ENCODE measurements at regions not wholly inside any gene's neighbourhood (a gene's known extent, or its start where the extent isn't known, plus 50 kb on each side); places are given as distances from the start of the nearest gene placed in this dataset.

DNA sequence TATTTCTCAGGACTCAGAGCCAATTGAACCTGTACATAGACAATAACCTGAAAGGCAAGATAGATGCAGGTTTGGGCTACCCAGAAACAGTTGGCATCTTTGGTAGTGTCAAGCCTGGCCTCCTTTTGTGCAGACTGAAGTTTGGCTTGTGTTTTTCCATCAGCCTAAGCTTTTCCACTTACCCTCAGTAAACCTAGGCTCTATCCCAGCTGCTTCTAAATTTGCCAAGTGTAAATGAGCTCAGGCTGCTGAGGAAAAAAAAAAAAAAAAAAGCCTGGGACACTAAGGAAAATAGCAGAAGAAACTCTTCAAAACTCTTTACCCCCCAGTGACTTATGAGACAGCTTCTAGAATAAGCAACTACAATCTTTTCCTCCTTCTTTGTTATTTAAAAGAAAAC, 316.3 kb upstream of the SORCS1 start:
- no TSS peak for BruUV-seq (replicated peaks)
- DNase-seq (ENCODE audit: unreplicated experiment), result no peak
- no peaks in the 10 kb centered on the region for H3K4me1 Mint-ChIP-seq (ENCODE audit: insufficient read depth, unreplicated experiment)
- no peak overlapping the region for H3K4me3 Mint-ChIP-seq (ENCODE audit: unreplicated experiment)
- no peaks in the 10 kb centered on the region for H3K36me3 Mint-ChIP-seq (ENCODE audit: insufficient read depth, unreplicated experiment)
- H3K27me3 Mint-ChIP-seq (ENCODE audit: insufficient read depth, unreplicated experiment), result no peaks in the 10 kb centered on the region
- TF ChIP-seq, protein P1, sequence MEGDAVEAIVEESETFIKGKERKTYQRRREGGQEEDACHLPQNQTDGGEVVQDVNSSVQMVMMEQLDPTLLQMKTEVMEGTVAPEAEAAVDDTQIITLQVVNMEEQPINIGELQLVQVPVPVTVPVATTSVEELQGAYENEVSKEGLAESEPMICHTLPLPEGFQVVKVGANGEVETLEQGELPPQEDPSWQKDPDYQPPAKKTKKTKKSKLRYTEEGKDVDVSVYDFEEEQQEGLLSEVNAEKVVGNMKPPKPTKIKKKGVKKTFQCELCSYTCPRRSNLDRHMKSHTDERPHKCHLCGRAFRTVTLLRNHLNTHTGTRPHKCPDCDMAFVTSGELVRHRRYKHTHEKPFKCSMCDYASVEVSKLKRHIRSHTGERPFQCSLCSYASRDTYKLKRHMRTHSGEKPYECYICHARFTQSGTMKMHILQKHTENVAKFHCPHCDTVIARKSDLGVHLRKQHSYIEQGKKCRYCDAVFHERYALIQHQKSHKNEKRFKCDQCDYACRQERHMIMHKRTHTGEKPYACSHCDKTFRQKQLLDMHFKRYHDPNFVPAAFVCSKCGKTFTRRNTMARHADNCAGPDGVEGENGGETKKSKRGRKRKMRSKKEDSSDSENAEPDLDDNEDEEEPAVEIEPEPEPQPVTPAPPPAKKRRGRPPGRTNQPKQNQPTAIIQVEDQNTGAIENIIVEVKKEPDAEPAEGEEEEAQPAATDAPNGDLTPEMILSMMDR (IDR thresholded peaks at IDR 0.05; ENCODE audit: unreplicated experiment), result no peak
- no peaks in the 10 kb centered on the region for H3K9me3 Mint-ChIP-seq (ENCODE audit: unreplicated experiment)
- no peak overlapping the region for H3K27ac Mint-ChIP-seq (ENCODE audit: low read depth, unreplicated experiment)
- POLR2A ChIA-PET, result no interaction called here
- CTCF ChIA-PET, result no interaction called here
- intact Hi-C loops (cut with micrococcal nuclease), result no loop called here

DNA sequence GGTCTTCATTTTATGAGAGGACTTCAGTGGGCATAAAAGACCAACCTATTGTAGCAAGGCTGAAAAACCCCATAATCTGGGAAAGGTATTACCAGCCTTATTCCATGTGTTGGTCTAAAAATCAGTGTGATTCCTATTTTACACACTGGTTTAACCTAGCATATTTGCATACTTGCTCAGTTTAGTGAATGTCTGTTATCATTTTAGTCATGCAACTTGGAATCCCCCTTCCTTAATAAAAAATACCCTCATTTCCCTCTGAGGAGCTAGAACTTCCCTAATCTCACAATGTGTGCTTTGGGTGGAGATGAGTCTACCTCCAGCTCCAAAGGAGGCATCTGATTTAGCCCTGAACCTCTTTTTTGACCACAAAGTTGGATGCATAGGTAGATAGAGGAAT, 312.8 kb upstream of the SORCS1 start:
- no peaks in the 10 kb centered on the region for H3K36me3 Mint-ChIP-seq (ENCODE audit: insufficient read depth, unreplicated experiment)
- H3K9me3 Mint-ChIP-seq (ENCODE audit: unreplicated experiment), result no peaks in the 10 kb centered on the region
- H3K27ac Mint-ChIP-seq (ENCODE audit: low read depth, unreplicated experiment), result no peak overlapping the region
- no peak for DNase-seq (ENCODE audit: unreplicated experiment)
- CTCF ChIA-PET, result no interaction called here
- no peaks in the 10 kb centered on the region for H3K27me3 Mint-ChIP-seq (ENCODE audit: insufficient read depth, unreplicated experiment)
- H3K4me3 Mint-ChIP-seq (ENCODE audit: unreplicated experiment), result no peak overlapping the region
- intact Hi-C loops (cut with micrococcal nuclease), result no loop called here
- POLR2A ChIA-PET, result no interaction called here
- no TSS peak for BruUV-seq (replicated peaks)
- TF ChIP-seq, protein P1 (IDR thresholded peaks at IDR 0.05; ENCODE audit: unreplicated experiment), result no peak
- no peaks in the 10 kb centered on the region for H3K4me1 Mint-ChIP-seq (ENCODE audit: insufficient read depth, unreplicated experiment)

DNA sequence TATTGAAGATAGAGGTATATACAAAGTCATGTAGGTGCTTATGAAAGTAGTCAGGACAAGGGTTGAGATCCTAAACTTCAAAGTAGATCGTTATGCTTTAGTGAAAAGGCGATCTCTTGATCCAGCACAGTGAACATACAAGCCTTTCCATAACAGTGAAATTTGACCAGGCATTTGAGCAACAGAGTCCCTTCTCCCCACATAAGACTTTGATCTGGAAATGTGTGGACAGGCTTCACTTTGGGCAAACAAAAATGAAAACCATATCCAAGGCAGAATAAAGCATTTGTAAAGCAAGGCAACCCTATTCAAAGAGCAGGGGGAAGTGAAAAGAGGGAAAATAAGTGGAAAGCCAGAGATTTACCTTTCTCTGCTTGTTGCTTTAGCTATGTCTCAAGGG, 311.9 kb upstream of the SORCS1 start:
- CTCF ChIA-PET, result no interaction called here
- Mint-ChIP-seq H3K9me3 (ENCODE audit: unreplicated experiment) (no peaks in the 10 kb centered on the region), H3K4me1 (ENCODE audit: insufficient read depth, unreplicated experiment) (no peaks in the 10 kb centered on the region), H3K36me3 (ENCODE audit: insufficient read depth, unreplicated experiment) (no peaks in the 10 kb centered on the region), H3K4me3 (ENCODE audit: unreplicated experiment) (no peak overlapping the region), H3K27me3 (ENCODE audit: insufficient read depth, unreplicated experiment) (no peaks in the 10 kb centered on the region), H3K27ac (ENCODE audit: low read depth, unreplicated experiment) (no peak overlapping the region)
- TF ChIP-seq, protein P1 (IDR thresholded peaks at IDR 0.05; ENCODE audit: unreplicated experiment), result no peak
- BruUV-seq (replicated peaks), result no TSS peak
- intact Hi-C loops (cut with micrococcal nuclease), result no loop called here
- DNase-seq (ENCODE audit: unreplicated experiment), result no peak
- POLR2A ChIA-PET, result no interaction called here

DNA sequence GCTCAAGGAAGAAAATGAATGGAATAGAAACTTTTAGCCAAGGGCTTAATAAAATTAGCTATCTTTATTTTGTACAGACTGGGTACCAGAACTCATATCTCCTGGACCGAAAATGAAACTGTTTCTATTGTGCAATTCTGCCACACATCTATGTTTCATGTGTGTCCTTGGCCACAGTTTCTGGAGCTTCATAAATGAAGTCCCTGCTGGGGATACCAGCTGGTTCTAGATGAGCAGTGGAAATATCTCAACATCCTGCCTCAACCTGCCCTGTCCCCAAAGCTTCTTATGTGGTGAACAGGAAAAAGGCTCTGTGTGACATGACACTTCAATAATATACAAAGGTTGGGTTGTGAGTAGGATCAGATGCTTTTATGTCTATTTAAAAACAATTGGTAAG, 310.1 kb upstream of the SORCS1 start:
- TF ChIP-seq, protein P1 (IDR thresholded peaks at IDR 0.05; ENCODE audit: unreplicated experiment), result no peak
- no peak for DNase-seq (ENCODE audit: unreplicated experiment)
- H3K9me3 Mint-ChIP-seq (ENCODE audit: unreplicated experiment), result no peaks in the 10 kb centered on the region
- H3K4me3 Mint-ChIP-seq (ENCODE audit: unreplicated experiment), result no peak overlapping the region
- H3K4me1 Mint-ChIP-seq (ENCODE audit: insufficient read depth, unreplicated experiment), result no peaks in the 10 kb centered on the region
- no TSS peak for BruUV-seq (replicated peaks)
- ChIA-PET CTCF (interaction anchor here (0.9 kb wide), 1 partner anchor 769 kb away, joined by 3 read pairs; no protein-coding TSS in a partner anchor), POLR2A (no interaction called here)
- no peak overlapping the region for H3K27ac Mint-ChIP-seq (ENCODE audit: low read depth, unreplicated experiment)
- H3K36me3 Mint-ChIP-seq (ENCODE audit: insufficient read depth, unreplicated experiment), result no peaks in the 10 kb centered on the region
- no peaks in the 10 kb centered on the region for H3K27me3 Mint-ChIP-seq (ENCODE audit: insufficient read depth, unreplicated experiment)
- intact Hi-C loops (cut with micrococcal nuclease), result no loop called here

Data from MCF 10A (cell line).